CD4-positive, alpha-beta T cell treated with Interleukin-1 beta for 1 hour (primary cell): ENCODE measurements at regions not wholly inside any gene's neighbourhood (a gene's known extent, or its start where the extent isn't known, plus 50 kb on each side); places are given as distances from the start of the nearest gene placed in this dataset.
"Not testable (repeated sequence)": the region's sequence is repeated elsewhere in the genome, so short reads cannot be mapped to it uniquely, and the experiment has no call there.

Experiments
- DNase-seq, 2 donors: peaks; one replicate each; pipeline ENCODE4 v3.0.0-alpha.2; 2020 to 2022

DNA sequence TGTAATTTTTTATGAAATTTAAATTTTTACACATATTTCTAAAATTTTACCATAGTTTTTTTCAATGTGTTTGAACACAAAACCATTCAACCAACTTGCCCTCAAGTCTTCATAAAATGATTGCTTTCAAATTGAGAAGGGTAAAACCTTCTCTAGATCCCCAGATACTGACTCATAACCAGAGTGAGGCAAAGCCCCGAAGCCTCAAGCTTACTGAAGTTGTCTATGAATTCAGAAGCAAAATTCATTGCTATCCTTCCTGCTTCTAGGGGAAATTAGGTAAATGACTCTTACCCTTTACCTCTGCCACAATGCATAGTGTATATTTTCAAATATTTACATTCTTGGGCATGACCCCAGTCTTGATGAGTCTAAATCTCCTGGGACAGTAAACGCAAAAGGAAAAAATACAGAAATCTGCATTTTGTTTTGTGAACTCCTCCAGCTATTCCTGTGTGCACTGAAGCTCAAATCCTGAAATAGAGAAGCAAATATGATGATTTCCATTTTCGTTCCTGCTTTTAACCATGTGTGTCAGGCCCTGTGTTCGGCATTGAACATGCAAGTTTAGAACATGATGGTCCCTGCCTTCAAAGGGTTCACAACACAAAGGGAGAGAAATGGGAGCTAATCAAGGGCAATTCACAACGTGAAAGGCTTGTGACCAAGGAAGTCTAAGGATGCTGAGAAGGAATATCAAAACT lies 246.3 kb downstream of the SUCLG1 start:
- DNase-seq = no peak

DNA sequence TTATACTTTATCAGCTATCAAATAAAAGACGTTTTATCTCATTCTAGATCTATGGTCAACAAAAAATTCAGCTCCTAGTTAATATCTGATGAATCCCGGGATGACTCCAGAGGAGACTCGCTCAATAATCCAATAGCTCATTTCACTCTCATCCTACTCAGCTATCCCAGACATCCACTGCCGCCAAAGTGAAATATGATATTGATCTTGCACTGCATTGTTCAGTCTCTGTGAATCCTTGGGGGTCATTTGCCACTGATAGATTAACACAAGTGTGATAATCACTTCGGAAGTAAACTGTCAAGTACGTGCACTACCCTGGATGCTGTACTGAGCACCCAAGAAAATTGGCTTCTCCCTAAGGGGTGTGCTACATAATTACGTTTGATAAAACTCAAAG lies 249.1 kb downstream of the SUCLG1 start:
- no peak for DNase-seq

DNA sequence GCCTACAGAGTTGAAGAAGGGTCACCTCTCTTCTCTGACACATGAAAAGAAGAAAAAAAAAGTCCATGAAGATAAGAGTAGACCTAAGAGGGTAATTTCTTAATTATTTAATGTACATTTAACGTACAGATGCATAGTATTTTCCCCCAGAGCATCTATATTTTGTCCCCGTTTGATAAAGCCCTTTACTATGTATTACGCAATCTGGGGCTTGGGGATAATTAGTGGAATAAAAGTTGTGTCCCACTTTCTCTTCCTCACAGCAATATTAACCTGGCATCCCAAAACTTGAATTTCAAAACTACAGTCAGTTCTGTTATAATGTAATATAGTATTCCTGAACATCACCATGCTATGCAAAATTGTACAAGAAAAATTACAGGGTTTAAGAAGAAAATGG lies 254.1 kb downstream of the SUCLG1 start:
- DNase-seq = no peak

DNA sequence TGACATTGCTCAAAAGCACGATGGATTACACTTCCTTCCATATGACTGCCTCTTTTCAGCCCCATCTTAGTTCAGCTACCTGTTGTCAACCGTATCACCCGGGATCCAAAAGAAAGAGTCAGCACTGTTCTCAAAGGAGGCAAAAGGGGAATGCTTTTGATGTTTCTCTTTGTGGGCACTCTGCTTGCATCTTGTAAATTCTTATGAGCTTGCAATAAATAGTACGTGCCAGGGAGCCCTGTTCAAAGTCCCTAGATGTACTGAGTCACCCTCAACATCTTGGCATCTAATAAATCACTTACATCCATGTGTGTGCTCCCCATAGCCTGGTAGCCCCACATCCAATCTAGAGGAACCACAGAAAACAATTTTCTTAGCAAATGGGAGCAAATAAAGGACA lies 256.9 kb downstream of the SUCLG1 start:
- DNase-seq = no peak

DNA sequence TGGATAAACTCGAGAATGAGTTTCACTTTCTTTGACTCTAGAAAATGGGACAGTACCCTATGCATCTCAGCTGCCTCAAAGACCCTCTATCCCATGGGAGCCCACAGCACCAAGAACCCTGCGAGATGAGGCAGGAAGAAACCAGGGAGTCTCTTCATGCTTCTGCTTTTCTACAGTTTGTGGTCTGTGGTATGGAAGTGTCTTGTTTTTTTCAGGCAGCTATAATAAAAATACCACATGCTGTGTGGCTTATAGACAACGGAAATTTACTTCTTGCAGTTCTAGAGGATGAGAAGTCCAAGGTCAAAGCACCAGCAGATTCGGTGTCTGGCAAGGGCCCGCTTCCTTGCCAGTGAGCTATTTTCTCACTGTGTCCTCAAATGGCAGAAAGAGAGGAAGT lies 257.9 kb downstream of the SUCLG1 start:
- DNase-seq = no peak

DNA sequence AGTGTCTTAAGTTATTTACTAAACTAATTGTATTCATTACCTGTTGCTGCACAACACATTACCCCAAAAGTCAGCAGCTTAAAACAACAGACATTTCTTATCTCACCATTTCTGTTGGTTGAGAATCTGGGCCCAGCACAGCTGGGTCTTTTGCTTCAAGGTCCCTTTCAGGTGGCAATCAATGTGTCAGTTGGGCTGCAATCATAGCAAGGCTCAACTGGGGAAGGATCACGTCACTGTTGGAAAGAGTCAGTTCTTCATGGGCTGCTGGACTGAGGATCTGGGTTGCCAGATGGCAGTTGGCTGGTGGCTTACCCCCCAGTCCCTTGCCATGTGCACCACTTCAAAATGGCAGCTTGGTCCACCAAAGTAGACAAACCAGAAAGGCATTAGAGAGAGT lies 261.2 kb downstream of the SUCLG1 start:
- DNase-seq = no peak

DNA sequence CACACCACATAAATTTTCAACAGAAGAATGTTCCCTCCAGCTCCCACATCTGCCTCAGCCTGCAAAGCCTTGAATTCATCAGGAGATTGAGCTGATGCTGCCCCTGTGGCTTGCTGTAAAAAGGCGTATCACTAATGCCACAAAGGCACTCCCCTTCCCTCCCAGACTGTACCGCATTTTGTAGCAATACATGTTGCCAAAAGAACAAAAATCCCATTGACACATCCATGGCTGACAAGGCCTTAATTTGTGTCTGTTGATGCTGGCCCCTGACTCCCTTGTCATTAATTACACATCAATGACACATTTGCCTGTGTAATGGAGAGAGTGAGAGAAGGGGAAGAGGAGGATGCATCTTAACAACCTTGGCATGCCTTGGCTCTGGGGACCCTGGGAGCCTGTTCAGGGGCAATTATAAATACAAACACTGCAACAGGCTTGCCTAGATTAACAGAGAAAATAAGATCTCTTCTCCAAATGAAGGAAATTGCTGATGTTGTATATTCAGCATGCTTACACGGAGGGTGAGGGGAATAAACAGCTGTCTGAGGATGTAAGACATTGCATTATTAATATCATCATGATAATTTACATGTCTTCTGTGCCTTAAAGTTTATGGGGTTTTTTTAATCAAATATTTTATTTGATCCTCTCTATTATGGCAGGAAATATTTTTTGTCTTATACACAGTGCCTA lies 264.0 kb downstream of the SUCLG1 start:
- no peak for DNase-seq

DNA sequence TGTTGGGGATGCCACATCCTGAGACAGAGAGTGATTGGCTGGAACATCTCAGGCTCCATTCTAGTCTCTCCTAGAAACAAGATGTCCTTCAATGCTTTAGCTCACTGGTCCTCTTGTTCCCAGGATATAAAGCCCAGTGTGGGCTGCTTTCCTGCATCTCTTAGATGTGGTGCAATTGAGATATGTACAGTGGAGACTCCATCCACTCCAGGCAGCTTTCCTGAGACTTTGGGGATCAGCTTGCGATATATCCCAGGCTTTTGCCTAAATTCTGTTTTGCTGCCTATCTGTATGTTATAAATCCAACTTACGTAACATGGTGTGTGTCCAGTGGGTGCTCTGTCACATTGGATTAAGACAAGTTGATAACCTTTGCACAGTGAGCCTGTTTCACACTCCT lies 264.9 kb downstream of the SUCLG1 start:
- no peak for DNase-seq

DNA sequence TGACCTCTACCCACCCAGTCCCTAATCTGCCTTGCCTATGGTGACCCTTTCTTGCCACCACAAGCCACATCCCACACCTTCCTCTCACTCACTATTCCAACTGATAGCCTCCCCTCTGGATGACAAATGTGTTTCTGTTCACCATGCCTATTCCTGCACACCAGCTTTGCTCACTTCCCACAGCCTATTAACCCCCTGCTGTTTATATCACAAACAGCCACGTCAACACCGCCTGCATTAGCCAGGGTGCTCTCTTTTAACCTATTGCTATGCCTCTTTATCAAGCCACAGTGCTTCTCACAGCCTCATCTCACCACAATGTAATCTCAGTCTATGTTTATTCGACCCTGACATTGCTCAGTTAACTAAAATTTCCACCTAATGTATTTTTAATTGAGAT lies 271.8 kb downstream of the SUCLG1 start:
- no peak for DNase-seq

DNA sequence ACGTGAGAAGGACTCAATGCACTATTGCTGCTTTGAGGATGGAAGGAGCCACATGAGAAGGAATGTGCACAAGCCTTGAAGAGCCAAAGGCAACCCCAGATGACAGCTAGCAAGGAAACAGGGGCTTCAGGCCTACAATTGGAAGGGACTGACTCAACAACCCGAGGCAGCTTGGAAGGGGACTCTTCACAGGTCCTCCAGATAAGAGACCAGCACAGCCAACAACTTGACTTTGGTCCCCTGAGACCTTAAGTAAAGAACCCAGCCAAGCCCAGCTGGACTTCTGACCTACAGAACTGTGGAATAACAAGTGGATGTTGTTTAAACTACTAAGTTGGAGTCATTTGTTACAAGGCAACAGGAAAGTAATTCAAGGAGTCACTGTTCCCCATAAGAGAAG lies 277.2 kb downstream of the SUCLG1 start:
- no peak for DNase-seq

DNA sequence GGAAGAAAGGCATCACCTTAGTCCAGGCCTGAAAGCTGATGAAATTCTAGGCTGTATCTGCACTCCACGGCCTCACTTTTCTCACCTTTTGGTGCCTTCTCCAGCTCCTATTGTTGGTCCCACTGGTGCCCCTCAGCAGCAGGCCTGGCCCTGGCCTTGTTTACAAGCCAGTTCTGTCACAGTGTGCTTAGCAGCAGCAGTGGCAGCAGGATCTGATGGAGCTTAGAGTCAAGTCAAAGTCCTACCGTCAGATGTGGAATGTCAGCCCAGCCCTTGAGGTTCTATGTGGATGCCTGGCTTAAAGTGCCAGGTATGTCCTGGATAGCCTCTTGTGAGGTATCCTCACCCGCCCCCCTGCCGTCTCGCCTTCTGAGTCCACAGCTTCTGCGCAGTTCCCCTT lies 281.3 kb downstream of the SUCLG1 start:
- no peak for DNase-seq

DNA sequence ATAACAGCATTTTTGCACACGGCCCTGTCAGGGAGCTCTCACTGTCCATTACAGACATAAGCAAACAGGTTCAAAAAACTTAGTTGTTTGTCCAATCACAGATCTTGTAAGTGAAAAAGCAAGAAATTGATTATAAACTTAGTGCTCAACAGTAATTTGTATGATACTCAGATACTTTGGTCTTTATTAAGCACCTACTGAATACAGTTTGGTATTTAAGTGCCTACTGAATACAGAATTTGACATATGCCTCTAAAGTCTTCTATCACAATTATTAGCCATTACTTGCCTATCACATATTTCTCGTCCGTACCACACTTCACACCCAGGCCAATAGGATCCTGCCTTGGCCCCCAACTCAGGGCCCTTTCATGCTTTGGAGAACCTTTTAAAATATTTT lies 283.1 kb downstream of the SUCLG1 start:
- DNase-seq = no peak

DNA sequence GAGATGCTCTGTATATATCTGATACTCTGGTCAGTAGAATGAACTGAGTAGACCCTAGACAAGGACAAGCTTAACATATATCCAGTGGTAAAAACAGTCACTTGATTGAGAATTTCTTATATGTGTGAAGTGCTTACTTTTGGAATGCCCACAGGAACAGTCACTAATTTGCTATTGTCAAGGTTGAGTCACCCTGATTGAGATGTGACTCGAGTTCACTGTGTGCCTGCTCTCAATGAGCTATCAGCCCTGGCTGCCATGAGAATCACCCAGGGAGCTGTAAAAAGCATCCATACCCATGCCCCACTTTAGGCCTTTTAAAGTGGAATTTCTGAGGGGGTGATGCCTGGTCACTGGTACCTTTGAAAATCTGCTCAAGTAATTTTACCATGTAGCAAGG lies 283.7 kb downstream of the SUCLG1 start:
- no peak for DNase-seq

DNA sequence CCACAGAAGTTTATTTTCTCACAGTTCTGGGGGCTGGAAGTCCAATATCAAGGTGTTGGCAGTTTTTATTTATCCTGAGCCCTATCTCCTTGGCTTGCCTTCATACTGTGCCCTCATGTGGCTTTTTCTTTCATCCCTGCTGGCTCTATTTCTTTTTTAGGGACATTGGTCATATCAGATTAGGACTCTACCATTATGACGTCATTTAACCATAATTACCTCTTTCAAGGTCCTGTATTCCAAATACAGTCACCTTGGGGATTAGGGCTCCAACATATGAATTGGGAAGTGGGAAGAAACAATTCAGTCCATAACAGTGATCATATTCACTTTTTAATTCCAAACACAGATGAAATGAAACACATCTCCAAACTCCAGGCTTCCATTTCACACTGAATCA lies 286.0 kb downstream of the SUCLG1 start:
- DNase-seq = no peak

DNA sequence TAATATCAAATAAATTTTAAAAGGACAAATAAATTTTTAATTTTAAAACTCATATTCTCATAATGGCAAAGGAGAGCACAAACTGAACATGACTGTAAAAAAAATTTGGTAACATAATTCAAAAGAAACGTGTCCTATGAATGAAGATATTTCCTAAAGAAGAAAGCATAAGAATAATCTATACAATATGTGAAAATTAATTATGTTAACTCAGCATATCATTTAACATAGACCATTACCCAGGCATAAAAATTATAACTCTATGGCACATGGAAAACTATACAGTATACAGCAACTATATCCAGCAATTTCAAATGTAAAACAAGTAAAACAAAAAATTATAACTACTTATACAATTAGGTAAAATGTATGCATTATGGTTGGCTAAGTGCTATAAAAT lies 288.1 kb downstream of the SUCLG1 start:
- DNase-seq = no peak

DNA sequence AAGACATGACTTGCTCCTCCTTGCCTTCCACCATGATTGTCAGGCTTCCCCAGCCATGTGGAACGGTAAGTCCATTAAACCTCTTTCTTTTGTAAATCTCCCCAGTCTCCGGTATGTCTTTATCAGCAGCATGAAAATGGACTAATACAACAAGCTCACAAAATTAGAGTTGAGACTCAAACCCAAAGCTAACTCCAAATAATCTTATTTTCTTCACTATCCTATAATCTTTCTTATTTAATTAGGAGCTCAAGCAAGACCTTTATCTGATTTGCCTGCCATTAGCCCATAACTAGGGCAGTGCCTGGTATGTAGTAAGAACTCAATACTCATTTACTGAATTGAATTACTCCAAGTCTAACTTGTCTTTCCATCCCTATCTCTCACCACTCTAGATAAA lies 289.2 kb downstream of the SUCLG1 start:
- no peak for DNase-seq

DNA sequence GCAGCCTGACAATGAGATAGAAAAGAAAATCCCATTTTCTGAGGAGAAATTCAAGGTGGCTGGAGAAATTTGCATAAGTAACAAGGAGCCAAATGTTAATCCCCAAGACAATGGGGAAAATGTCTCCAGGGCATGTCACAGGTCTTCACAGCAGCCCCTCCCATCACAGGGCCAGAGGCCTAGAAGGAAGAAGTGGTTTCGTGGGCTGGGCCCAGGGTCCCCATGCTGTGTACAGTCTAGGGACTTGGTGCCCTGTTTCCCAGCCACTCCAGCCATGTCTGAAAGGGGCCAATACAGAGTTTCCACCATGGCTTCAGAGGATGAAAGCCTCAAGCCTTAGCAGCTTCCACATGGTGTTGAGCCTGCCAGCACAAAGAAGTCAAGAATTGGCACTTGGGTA lies 290.5 kb downstream of the SUCLG1 start:
- DNase-seq = not testable (repeated sequence)

DNA sequence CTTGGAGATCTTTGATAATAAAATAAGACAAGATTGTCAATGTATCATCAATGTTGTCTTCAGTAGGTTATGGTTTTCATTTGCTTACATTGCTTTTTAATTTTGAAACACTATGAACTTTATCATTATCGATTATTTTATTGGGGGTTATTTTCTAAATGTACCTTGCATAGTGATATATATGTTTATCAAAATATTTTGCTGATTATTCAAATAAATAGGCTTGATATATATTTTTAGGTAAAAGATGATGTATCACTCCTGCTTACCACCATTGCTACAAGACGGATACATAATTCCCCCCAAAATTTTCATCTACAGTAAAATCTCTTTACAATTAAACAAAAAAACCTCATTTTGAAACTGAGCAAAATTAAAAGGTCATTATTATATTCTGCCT lies 293.8 kb downstream of the SUCLG1 start:
- DNase-seq = no peak

DNA sequence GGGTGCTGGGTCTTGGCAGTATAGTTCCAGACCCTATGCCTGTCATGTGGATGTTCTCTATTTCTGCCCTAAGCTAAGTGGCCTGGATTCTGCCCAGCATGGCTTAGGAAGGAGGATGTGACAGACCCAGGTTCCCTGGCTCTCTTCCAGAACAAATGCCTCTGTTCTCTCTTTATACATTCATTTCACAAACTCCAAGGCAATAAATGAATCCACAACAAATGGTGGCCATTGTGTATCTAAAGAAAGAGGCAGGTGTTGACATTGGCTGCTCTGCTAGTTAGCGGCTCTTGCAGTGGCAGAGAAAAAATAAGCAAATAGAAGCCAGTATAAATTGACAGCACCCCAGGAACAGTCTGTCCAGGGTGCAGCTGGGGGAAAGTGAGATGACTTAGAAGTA lies 298.6 kb downstream of the SUCLG1 start:
- DNase-seq = no peak

DNA sequence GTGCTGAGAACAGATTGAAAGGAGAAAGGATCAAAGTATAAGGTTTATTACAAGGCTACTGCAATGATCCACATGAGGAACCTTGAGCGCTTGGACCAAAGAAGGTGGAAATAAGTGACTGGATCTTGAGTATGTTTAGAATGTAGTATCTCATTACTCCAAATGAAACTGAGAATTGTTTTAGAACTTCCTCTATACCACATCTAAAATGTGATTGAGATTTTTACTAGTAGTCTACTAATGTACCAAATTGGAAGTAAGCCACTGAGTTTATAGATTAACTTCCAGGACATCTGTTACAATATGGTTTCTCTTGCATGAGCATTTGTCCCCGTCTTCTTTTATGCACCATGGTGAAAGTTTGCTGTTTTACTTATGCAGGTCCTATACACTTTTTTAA lies 300.5 kb downstream of the SUCLG1 start:
- no peak for DNase-seq

DNA sequence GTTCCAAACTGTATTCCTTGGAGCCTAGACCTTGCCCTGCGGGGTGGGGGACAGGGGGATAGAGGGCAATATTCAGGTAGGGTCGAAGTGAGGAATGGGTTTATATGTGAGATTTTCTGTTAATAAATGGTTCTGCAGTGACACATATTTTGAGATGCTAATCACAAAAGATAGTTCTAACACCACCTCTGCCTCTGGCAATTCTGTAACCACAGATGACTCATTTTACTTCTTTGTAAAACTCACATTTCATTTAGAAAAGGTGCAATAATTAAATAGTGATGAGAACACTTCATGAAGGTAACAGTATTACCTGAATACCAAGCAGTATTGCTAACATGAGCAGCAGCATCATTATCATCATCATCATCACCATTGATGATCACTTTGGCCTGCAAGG lies 306.6 kb downstream of the SUCLG1 start:
- no peak for DNase-seq

DNA sequence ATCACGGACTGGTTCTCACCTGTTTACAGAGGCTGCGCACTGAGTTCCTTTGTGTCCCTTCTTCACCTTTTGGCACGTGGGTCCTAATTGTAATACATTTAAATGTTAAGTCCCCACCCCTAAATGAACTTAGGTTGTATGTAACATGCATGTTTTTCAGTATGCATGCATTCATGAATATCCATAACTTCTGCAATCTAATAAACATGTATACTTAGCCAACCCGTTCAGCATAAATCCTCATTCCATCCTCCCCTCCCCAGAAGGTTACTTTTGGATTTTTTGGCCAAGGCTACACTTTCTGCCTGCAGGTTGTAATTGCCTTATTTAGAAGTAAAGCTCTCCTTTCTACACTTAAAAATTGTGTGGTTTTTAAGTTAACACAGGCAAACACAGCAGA lies 314.7 kb downstream of the SUCLG1 start:
- DNase-seq = no peak

DNA sequence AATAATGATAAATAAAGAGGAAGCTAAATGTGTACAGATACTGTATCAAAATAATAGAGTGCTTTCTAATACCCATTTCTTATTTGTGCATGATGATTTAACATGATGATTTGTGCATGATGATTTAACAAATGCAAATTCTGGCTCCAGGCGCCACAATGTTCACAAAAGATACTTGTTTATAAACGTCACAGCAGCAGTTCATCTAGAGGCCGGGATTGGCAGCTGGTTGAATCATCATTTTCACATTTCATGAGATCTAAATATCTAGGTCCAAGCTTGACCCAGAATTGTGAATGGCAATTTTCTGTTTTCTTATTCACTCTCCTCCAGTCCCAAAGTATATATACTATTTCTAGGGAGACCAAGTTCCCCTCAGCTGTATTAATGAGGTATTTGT lies 322.0 kb downstream of the SUCLG1 start:
- no peak for DNase-seq

DNA sequence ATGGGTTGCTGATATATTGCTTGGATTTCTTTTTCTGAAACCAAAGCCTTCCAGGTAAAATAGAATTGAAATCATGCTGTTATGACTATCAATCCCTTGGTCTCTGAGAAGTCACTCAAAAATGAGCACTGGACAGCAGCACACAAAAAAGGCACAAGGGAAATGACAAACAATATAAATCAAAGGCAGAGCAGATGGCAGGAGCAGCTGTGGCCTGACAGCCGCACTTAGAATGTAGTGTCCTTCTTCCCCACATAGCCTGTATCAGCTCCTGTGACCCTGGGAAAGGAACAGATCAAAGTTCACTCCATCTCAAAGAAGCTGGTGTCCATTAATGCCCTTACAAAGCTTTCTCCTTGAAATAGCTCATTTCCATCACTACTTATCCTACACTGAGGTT lies 326.7 kb downstream of the SUCLG1 start:
- no peak for DNase-seq

DNA sequence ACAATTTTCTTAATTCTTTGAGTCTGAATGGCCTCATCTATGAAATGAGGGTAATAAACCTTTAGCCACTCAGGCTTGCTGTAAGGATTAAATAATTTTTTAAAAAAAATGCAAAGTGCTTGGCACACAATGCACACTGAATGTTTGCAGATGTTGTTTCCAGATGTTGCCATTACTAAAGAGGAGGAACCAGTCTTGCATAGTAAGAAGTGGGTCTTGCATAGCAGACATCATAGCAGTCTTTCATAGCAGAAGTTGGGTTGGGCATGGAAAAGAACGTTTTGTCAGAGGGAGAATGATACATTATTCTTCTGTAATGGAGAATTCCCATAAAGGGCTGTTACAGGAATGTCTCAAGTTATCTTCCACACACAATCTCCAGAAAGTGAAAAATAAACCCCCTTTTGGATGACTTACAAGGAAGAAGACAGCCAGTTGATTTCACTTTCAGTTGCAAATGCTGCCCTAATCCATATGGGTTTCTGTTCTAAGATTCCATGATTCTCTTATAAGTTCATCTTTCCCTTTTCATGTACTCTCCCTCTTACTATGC lies 327.7 kb downstream of the SUCLG1 start:
- DNase-seq = no peak
